Astrocyte of the cerebellum (primary cell): ENCODE measurements at regions not wholly inside any gene's neighbourhood (a gene's known extent, or its start where the extent isn't known, plus 50 kb on each side); places are given as distances from the start of the nearest gene placed in this dataset.

Experiments used
- DNase-seq: peaks from one replicate; pipeline ENCODE4 v3.0.0-alpha.2; 2011; ENCODE audit warnings: low read depth
- H3K4me3 ChIP-seq: 2 replicates; pipeline ENCODE4 v1.5.1; 2011; ENCODE audit warnings: mild to moderate bottlenecking, low read depth, low read length, moderate library complexity
- CTCF ChIP-seq: IDR thresholded peaks from 2 replicates; pipeline ENCODE4 v1.5.1; 2012; ENCODE audit warnings: low read length, low read depth, moderate library complexity, mild to moderate bottlenecking; ENCODE audit errors: missing control alignments
- in situ Hi-C: cut with HindIII; loops from 2 replicates; pipeline ENCODE4 v1.10.0; 2017; ENCODE audit warnings: low sequenced_read_pairs

GRCh38 chr2:6281524-6281923 is 584.2 kb downstream of the CMPK2 start:
- no peak overlapping the region for H3K4me3 ChIP-seq
- no peak for TF ChIP-seq CTCF
- in situ Hi-C loops, result no loop called here
- DNase-seq, result no peak

GRCh38 chr2:6283259-6283658 is 582.4 kb downstream of the CMPK2 start:
- no peak overlapping the region for H3K4me3 ChIP-seq
- in situ Hi-C loops, result no loop called here
- no peak for TF ChIP-seq CTCF
- DNase-seq, result no peak

- DNase-seq, result no peak
- no peak for TF ChIP-seq CTCF
- no peak overlapping the region for H3K4me3 ChIP-seq
- in situ Hi-C loops, result no loop called here
Observed at GRCh38 chr2:6287406-6287805, 578.3 kb downstream of the CMPK2 start.

- no peak for DNase-seq
- no peak for TF ChIP-seq CTCF
- no peak overlapping the region for H3K4me3 ChIP-seq
- in situ Hi-C loops, result no loop called here
Observed at GRCh38 chr2:6288791-6289190, 576.9 kb downstream of the CMPK2 start.

- DNase-seq, result no peak
- no peak overlapping the region for H3K4me3 ChIP-seq
- no peak for TF ChIP-seq CTCF
- in situ Hi-C loops, result no loop called here
Observed at GRCh38 chr2:6290217-6291015, 575.3 kb downstream of the CMPK2 start.

GRCh38 chr2:6294791-6295190 is 570.9 kb downstream of the CMPK2 start:
- DNase-seq, result no peak
- no peak for TF ChIP-seq CTCF
- no peak overlapping the region for H3K4me3 ChIP-seq
- in situ Hi-C loops, result no loop called here
